GM23248 (cell line): ENCODE measurements at regions not wholly inside any gene's neighbourhood (a gene's known extent, or its start where the extent isn't known, plus 50 kb on each side); places are given as distances from the start of the nearest gene placed in this dataset.

ENCODE experiments used
- EZH2 ChIP-seq: fragments of 200-600 bp; sonication (generic); IDR thresholded peaks from 2 replicates; pipeline ENCODE4 v1.6.1; 2018; ENCODE audit warnings: antibody characterized with exemption, mild to moderate bottlenecking; ENCODE audit not compliant: insufficient read depth, poor library complexity, severe bottlenecking
- EZH2phosphoT487 ChIP-seq: fragments of 200-600 bp; sonication (generic); IDR thresholded peaks from 2 replicates; pipeline ENCODE4 v1.6.1; 2018; ENCODE audit warnings: antibody characterized with exemption, moderate library complexity, mild to moderate bottlenecking, low read depth; ENCODE audit not compliant: insufficient read depth

DNA sequence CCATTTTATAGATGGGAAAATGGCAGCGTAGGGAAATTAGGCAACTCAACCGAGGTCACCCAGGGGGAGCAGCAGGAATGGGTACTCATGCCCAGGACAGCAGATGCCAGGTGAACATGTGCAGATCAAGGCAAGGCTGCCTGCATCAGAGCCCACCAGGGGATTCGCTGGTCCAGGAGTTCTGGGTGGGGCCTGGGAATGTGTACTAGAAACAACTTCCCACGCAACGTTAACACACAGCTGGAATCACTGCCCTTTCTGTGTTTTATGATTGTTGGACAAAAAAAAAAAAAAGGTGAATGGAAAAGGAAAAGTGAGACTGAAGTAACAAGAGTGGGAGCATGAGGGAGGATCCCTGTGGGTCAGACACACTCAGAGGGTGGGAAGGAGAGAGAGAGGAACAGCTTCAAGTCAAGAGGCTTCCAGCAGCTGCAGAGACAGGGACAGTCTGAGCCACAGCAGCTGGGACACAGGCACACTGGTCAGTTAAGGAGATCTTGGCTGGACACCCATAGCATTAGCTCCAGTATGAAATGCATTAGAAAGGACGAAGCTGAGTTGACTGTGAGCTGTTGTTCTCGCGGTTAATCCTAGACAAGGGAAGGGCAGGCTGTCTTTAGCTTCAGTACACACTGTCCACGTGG lies 187.9 kb upstream of the INHBA start:
- no peak for TF ChIP-seq EZH2
- TF ChIP-seq EZH2phosphoT487 = no peak
